SK-N-SH treated with all-trans-retinoic acid at 6 μM for 48 hours (cell line): ENCODE measurements at regions not wholly inside any gene's neighbourhood (a gene's known extent, or its start where the extent isn't known, plus 50 kb on each side); places are given as distances from the start of the nearest gene placed in this dataset.

Experiments
- ATAC-seq: fragments of 200-7000 bp; cut with Tn5 transposase; 3 replicates; pipeline ENCODE4 v1.9.1; 2020; ENCODE audit warnings: mild to moderate bottlenecking, moderate library complexity
- BACH2 ChIP-seq: fragments of 250-450 bp; sonication (Bioruptor Pico); IDR thresholded peaks from 2 replicates; pipeline ENCODE4 v1.9.0; 2021; ENCODE audit warnings: mild to moderate bottlenecking, borderline replicate concordance
- CSDC2 ChIP-seq: fragments of 250-450 bp; sonication (Bioruptor Pico); IDR thresholded peaks from 2 replicates; pipeline ENCODE4 v1.5.0; 2020; ENCODE audit warnings: mild to moderate bottlenecking, moderate library complexity
- ESRRG ChIP-seq: fragments of 250-450 bp; sonication (Bioruptor Pico); IDR thresholded peaks from 2 replicates; pipeline ENCODE4 v1.6.1; 2021; ENCODE audit warnings: mild to moderate bottlenecking
- GLIS3 ChIP-seq: fragments of 250-450 bp; sonication (Bioruptor Pico); IDR thresholded peaks from 2 replicates; pipeline ENCODE4 v1.5.0; 2020; ENCODE audit warnings: mild to moderate bottlenecking, moderate library complexity
- ISL1 ChIP-seq: fragments of 250-450 bp; sonication (Bioruptor Pico); IDR thresholded peaks from 2 replicates; pipeline ENCODE4 v2.1.2; 2022; ENCODE audit warnings: mild to moderate bottlenecking, moderate library complexity
- OSR1 ChIP-seq: fragments of 250-450 bp; sonication (Bioruptor Pico); IDR thresholded peaks from 2 replicates; pipeline ENCODE4 v1.8.0; 2022; ENCODE audit warnings: moderate library complexity, mild to moderate bottlenecking, inconsistent platforms
- RARB ChIP-seq: fragments of 250-450 bp; sonication (Bioruptor Pico); IDR thresholded peaks from 2 replicates; pipeline ENCODE4 v1.8.0; 2021; ENCODE audit warnings: mild to moderate bottlenecking, moderate library complexity
- SNAI2 ChIP-seq: fragments of 250-450 bp; sonication (Bioruptor Pico); IDR thresholded peaks from 2 replicates; pipeline ENCODE4 v1.5.0; 2020; ENCODE audit warnings: mild to moderate bottlenecking, moderate library complexity
- TCF4 ChIP-seq: fragments of 250-450 bp; sonication (Bioruptor Pico); IDR thresholded peaks from 2 replicates; pipeline ENCODE4 v1.8.0; 2021; ENCODE audit warnings: mild to moderate bottlenecking, moderate library complexity, borderline replicate concordance
- TOX ChIP-seq: fragments of 250-450 bp; sonication (Bioruptor Pico); IDR thresholded peaks from 2 replicates; pipeline ENCODE4 v1.8.0; 2021; ENCODE audit warnings: mild to moderate bottlenecking, moderate library complexity, borderline replicate concordance
- ZC3H10 ChIP-seq: fragments of 250-450 bp; sonication (Bioruptor Pico); IDR thresholded peaks from 2 replicates; pipeline ENCODE4 v1.5.1; 2021; ENCODE audit warnings: mild to moderate bottlenecking, moderate library complexity
- ZFP3 ChIP-seq: fragments of 250-450 bp; sonication (Bioruptor Pico); IDR thresholded peaks from 2 replicates; pipeline ENCODE4 v1.5.0; 2020; ENCODE audit warnings: mild to moderate bottlenecking, moderate library complexity
- ZFP30 ChIP-seq: fragments of 450-650 bp; formaldehyde crosslinking; IDR thresholded peaks from 2 replicates; pipeline ENCODE4 v1.5.0; 2022; ENCODE audit warnings: mild to moderate bottlenecking, moderate library complexity
- ZNF565 ChIP-seq: fragments of 450-650 bp; formaldehyde crosslinking; conservative IDR thresholded peaks from 2 replicates; pipeline ENCODE4 v1.5.0; 2020; ENCODE audit warnings: low read depth, mild to moderate bottlenecking, moderate library complexity
- ZNF70 ChIP-seq: fragments of 450-650 bp; formaldehyde crosslinking; IDR thresholded peaks from 2 replicates; pipeline ENCODE4 v1.5.0; 2020; ENCODE audit warnings: mild to moderate bottlenecking, moderate library complexity
- ZNF8 ChIP-seq: fragments of 450-650 bp; formaldehyde crosslinking; IDR thresholded peaks from 2 replicates; pipeline ENCODE4 v1.5.0; 2020; ENCODE audit warnings: mild to moderate bottlenecking, moderate library complexity
- TF ChIP-seq, protein P1 (sequence below): fragments of 250-450 bp; sonication (Bioruptor Pico); IDR thresholded peaks from 2 replicates; pipeline ENCODE4 v1.8.0; 2020; ENCODE audit warnings: mild to moderate bottlenecking, moderate library complexity, borderline replicate concordance
- TF ChIP-seq, protein P2 (sequence below): fragments of 250-450 bp; sonication (Bioruptor Pico); IDR thresholded peaks from 2 replicates; pipeline ENCODE4 v1.8.0; 2021; ENCODE audit warnings: low read depth, mild to moderate bottlenecking, moderate library complexity, borderline replicate concordance
- TF ChIP-seq, protein P3 (sequence below): fragments of 250-450 bp; sonication (Bioruptor Pico); IDR thresholded peaks from 2 replicates; pipeline ENCODE4 v1.5.0; 2020; ENCODE audit warnings: mild to moderate bottlenecking, moderate library complexity
- TF ChIP-seq, protein P4 (sequence below): fragments of 250-450 bp; sonication (Bioruptor Pico); IDR thresholded peaks from 2 replicates; pipeline ENCODE4 v1.5.1; 2020; ENCODE audit warnings: low read depth, mild to moderate bottlenecking, moderate library complexity
- TF ChIP-seq, protein P5 (sequence below): fragments of 250-450 bp; sonication (Bioruptor Pico); IDR thresholded peaks from 2 replicates; pipeline ENCODE4 v1.5.1; 2021; ENCODE audit warnings: mild to moderate bottlenecking, moderate library complexity

DNA sequence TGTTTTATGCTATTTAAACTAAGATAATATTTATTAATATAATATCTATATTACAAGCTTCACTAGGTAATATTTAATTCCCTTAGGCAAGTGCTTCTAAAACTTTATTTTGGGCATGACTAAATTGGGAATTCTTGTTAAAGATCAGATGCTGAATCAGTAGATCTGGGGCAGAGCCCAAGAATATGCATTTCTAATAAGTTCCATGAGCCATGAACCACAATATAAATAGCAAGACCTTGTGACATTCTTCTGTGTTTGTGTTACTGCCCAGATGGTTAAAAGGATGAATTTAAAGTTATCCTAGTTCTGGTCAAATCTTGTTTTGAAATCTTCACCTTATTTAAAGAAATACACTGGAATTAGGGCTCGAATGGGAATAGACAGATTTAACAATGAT is 258.4 kb upstream of the CACNA2D1 start:
- ATAC-seq, result no peak
- TF ChIP-seq ZNF70 (CRISPR knock-in tag) (no peak), ESRRG (no peak), GLIS3 (CRISPR knock-in tag) (no peak), TOX (no peak), ZFP30 (CRISPR knock-in tag) (no peak), ZFP3 (CRISPR knock-in tag) (no peak), RARB (CRISPR knock-in tag) (no peak), ZNF565 (CRISPR knock-in tag) (no peak), SNAI2 (CRISPR knock-in tag) (no peak), CSDC2 (CRISPR knock-in tag) (no peak), BACH2 (CRISPR knock-in tag) (no peak), TCF4 (no peak)
- TF ChIP-seq, protein P1, sequence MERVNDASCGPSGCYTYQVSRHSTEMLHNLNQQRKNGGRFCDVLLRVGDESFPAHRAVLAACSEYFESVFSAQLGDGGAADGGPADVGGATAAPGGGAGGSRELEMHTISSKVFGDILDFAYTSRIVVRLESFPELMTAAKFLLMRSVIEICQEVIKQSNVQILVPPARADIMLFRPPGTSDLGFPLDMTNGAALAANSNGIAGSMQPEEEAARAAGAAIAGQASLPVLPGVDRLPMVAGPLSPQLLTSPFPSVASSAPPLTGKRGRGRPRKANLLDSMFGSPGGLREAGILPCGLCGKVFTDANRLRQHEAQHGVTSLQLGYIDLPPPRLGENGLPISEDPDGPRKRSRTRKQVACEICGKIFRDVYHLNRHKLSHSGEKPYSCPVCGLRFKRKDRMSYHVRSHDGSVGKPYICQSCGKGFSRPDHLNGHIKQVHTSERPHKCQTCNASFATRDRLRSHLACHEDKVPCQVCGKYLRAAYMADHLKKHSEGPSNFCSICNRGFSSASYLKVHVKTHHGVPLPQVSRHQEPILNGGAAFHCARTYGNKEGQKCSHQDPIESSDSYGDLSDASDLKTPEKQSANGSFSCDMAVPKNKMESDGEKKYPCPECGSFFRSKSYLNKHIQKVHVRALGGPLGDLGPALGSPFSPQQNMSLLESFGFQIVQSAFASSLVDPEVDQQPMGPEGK (CRISPR knock-in tag), result no peak
- TF ChIP-seq, protein P2, sequence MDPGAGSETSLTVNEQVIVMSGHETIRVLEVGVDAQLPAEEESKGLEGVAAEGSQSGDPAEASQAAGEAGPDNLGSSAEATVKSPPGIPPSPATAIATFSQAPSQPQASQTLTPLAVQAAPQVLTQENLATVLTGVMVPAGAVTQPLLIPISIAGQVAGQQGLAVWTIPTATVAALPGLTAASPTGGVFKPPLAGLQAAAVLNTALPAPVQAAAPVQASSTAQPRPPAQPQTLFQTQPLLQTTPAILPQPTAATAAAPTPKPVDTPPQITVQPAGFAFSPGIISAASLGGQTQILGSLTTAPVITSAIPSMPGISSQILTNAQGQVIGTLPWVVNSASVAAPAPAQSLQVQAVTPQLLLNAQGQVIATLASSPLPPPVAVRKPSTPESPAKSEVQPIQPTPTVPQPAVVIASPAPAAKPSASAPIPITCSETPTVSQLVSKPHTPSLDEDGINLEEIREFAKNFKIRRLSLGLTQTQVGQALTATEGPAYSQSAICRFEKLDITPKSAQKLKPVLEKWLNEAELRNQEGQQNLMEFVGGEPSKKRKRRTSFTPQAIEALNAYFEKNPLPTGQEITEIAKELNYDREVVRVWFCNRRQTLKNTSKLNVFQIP (CRISPR knock-in tag), result no peak
- TF ChIP-seq, protein P3, sequence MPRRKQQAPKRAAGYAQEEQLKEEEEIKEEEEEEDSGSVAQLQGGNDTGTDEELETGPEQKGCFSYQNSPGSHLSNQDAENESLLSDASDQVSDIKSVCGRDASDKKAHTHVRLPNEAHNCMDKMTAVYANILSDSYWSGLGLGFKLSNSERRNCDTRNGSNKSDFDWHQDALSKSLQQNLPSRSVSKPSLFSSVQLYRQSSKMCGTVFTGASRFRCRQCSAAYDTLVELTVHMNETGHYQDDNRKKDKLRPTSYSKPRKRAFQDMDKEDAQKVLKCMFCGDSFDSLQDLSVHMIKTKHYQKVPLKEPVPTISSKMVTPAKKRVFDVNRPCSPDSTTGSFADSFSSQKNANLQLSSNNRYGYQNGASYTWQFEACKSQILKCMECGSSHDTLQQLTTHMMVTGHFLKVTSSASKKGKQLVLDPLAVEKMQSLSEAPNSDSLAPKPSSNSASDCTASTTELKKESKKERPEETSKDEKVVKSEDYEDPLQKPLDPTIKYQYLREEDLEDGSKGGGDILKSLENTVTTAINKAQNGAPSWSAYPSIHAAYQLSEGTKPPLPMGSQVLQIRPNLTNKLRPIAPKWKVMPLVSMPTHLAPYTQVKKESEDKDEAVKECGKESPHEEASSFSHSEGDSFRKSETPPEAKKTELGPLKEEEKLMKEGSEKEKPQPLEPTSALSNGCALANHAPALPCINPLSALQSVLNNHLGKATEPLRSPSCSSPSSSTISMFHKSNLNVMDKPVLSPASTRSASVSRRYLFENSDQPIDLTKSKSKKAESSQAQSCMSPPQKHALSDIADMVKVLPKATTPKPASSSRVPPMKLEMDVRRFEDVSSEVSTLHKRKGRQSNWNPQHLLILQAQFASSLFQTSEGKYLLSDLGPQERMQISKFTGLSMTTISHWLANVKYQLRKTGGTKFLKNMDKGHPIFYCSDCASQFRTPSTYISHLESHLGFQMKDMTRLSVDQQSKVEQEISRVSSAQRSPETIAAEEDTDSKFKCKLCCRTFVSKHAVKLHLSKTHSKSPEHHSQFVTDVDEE, result no peak
- TF ChIP-seq, protein P4, sequence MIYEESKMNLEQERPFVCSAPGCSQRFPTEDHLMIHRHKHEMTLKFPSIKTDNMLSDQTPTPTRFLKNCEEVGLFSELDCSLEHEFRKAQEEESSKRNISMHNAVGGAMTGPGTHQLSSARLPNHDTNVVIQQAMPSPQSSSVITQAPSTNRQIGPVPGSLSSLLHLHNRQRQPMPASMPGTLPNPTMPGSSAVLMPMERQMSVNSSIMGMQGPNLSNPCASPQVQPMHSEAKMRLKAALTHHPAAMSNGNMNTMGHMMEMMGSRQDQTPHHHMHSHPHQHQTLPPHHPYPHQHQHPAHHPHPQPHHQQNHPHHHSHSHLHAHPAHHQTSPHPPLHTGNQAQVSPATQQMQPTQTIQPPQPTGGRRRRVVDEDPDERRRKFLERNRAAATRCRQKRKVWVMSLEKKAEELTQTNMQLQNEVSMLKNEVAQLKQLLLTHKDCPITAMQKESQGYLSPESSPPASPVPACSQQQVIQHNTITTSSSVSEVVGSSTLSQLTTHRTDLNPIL (CRISPR knock-in tag), result no peak
- TF ChIP-seq, protein P5, sequence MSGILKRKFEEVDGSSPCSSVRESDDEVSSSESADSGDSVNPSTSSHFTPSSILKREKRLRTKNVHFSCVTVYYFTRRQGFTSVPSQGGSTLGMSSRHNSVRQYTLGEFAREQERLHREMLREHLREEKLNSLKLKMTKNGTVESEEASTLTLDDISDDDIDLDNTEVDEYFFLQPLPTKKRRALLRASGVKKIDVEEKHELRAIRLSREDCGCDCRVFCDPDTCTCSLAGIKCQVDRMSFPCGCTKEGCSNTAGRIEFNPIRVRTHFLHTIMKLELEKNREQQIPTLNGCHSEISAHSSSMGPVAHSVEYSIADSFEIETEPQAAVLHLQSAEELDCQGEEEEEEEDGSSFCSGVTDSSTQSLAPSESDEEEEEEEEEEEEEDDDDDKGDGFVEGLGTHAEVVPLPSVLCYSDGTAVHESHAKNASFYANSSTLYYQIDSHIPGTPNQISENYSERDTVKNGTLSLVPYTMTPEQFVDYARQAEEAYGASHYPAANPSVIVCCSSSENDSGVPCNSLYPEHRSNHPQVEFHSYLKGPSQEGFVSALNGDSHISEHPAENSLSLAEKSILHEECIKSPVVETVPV (CRISPR knock-in tag), result no peak

DNA sequence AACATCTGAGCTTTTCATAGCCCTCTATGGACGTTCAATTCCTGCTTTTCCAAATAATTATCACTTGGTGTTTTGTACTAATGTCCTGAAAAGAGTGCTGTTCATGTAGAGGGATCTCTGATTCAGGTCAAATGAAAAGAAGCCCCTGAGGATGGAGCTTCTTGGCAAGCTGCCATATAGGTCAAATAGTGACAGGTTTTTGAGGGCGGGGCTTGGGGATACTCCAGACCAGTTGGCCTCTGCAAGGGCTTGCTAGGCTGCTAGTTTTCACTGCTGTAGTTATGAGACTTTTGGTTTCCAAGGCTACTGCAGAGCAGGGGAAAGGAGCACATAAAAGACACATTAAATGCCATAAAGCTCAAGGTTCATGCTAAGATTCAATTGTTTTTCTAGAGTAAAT is 257.2 kb upstream of the CACNA2D1 start:
- no peak for ATAC-seq
- TF ChIP-seq ZNF565 (CRISPR knock-in tag) (no peak), ZC3H10 (CRISPR knock-in tag) (no peak), SNAI2 (CRISPR knock-in tag) (no peak), ZFP3 (CRISPR knock-in tag) (no peak), ISL1 (CRISPR knock-in tag) (no peak)
- TF ChIP-seq, all 23 proteins: peak for 0

DNA sequence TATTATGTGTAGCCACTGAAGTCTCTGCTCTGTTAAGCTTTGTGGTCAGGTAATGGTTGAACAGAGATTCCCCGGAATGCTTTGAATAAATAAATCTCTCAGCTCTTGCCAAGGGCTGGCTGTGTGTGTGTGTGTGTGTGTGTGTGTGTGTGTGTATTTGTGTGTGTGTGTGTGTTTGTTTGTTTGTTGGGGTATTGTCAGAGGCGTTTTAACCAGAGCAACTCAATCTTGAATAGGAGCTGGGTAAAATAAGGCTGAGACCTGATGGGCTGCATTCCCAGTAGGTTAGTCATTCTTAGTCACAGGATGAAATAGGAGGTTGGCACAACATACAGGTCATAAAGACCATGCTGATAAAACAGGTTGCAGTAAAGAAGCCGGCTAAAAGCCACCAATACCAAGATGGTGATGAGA is 256.2 kb upstream of the CACNA2D1 start:
- TF ChIP-seq ISL1 (CRISPR knock-in tag) (peak; percentile 46), BACH2 (CRISPR knock-in tag) (no peak), ESRRG (no peak), SNAI2 (CRISPR knock-in tag) (0 out of 2 replicates have a peak, but pooled peaks have one; percentile 11), ZNF70 (CRISPR knock-in tag) (no peak), TOX (no peak), ZNF8 (no peak), ZNF565 (CRISPR knock-in tag) (no peak), CSDC2 (CRISPR knock-in tag) (no peak), OSR1 (CRISPR knock-in tag) (no peak), TCF4 (no peak), RARB (CRISPR knock-in tag) (no peak), ZC3H10 (CRISPR knock-in tag) (no peak), ZFP3 (CRISPR knock-in tag) (no peak)
- TF ChIP-seq, protein P1 (CRISPR knock-in tag), result no peak
- TF ChIP-seq, protein P4 (CRISPR knock-in tag), result no peak
- TF ChIP-seq, protein P5 (CRISPR knock-in tag), result no peak

More for the DNA sequence above, 256.2 kb upstream of the CACNA2D1 start:
- ATAC-seq, result peak; percentile 41; the same call in 2 of the 3 replicates
